Heart left ventricle (tissue), 16 donors: ENCODE measurements at regions not wholly inside any gene's neighbourhood (a gene's known extent, or its start where the extent isn't known, plus 50 kb on each side); places are given as distances from the start of the nearest gene placed in this dataset.

Source experiments
- ATAC-seq, 4 donors: fragments of 200-7000 bp; cut with Tn5 transposase; one replicate each; pipeline ENCODE4 v1.9.1; 2020 to 2022; ENCODE audit warnings: moderate library complexity in 4 of 4, mild to moderate bottlenecking in 3 of 4, moderate number of reproducible peaks in 1 of 4
- DNase-seq, 5 donors: peaks; one replicate each; pipeline ENCODE4 v3.0.0-alpha.2; 2020
- H3K27ac ChIP-seq, 12 donors: fragments of 200-600 bp; sonication (generic) in 4 of 12; one replicate each; pipeline versions ENCODE4 v1.5.0 to v1.8.0; 2016 to 2022; ENCODE audit warnings: mild to moderate bottlenecking in 2 of 12
- H3K27me3 ChIP-seq, 9 donors: fragments of 200-600 bp; sonication (generic) in 2 of 9; one replicate each; pipeline versions ENCODE4 v1.5.1 to v1.8.0; 2016 to 2022; ENCODE audit warnings: mild to moderate bottlenecking in 3 of 9
- H3K36me3 ChIP-seq, 9 donors: fragments of 200-600 bp; sonication (generic) in 2 of 9; one replicate each; pipeline versions ENCODE4 v1.5.0 to v1.8.0; 2018 to 2022; ENCODE audit warnings: mild to moderate bottlenecking in 2 of 9
- H3K4me1 ChIP-seq, 12 donors: fragments of 200-600 bp; sonication (generic) in 4 of 12; one replicate each; pipeline versions ENCODE4 v1.5.0 to v1.8.0; 2016 to 2022; ENCODE audit warnings: mild to moderate bottlenecking in 3 of 12
- H3K4me3 ChIP-seq, 12 donors: fragments of 200-600 bp; sonication (generic) in 4 of 12; one replicate each; pipeline versions ENCODE4 v1.5.0 to v1.8.0; 2017 to 2022; ENCODE audit warnings: mild to moderate bottlenecking in 9 of 12, moderate library complexity in 4 of 12
- H3K9me3 ChIP-seq, 12 donors: fragments of 200-600 bp; sonication (generic) in 4 of 12; one replicate each; pipeline versions ENCODE4 v1.5.0 to v1.8.0; 2016 to 2022; ENCODE audit warnings: mild to moderate bottlenecking in 1 of 12
- CTCF ChIP-seq, 12 donors: fragments of 200-600 bp; sonication (generic) in 4 of 12; IDR thresholded peaks; one replicate each; pipeline versions ENCODE4 v1.5.0 to v1.8.0; 2018 to 2022; ENCODE audit warnings: antibody characterized with exemption in 12 of 12, mild to moderate bottlenecking in 5 of 12
- POLR2A ChIP-seq, 2 donors: fragments of 450-650 bp; IDR thresholded peaks; one replicate each; pipeline ENCODE4 v1.6.1; 2017; ENCODE audit warnings: antibody characterized with exemption in 2 of 2, mild to moderate bottlenecking in 2 of 2, moderate library complexity in 2 of 2
- WGBS, 4 donors: extraction: QIAGEN DNeasy Blood & Tissue Kit in 2 of 4; methylation state at CpG; one replicate each; pipeline versions ENCODE4 v1.1.5 to v1.1.7; 2013 to 2018; 5-methylcytosine and 5-hydroxymethylcytosine counted together
- intact Hi-C, 10 donors: fragments of 100-400 bp; cut with DNase I; formaldehyde crosslinking; loops; one replicate each; pipeline versions ENCODE4 v1.11.1 to v1.14.2; 2022
- donor health status: ischemic (EF 13 %, LVEDD 7.1; RV severe dilation, severe dysfunction).
- donor health status: healthy with polysubstance abuse.
- donor health status: DM: no; HTN: yes; CAD: no.
- donor health status: DM: no; HTN: no; CAD: no.
- donor health status: ischemic (EF 25% LVEDD 6.9; RV normal size, moderate dysfunction).
- donor health status: ischemic (EF 25% LVEDD 5.7; RV mildly dilated, moderate dysfunction).
- donor health status: healthy.
- donor health status: DM: yes; HTN: yes; CAD: no.
- donor health status: ischemic (EF 35%, LVEDD 5.7; RV mildly dilated, moderate dysfunction).
- donor health status: nonischemic (EF 11% LVEDD 7.7; RV severe dilation, severe dysfunction).
- donor health status: DM: yes; HTN: yes; CAD: no.
- donor health status: PGD.
- donor health status: ischemic (EF 29% LVEDD 5.4; RV normal size, mild dysfunction).
- donor health status: nonischemic (EF 23%, LVEDD 6.1; RV moderate dilation, normal function).

- peak in 1 of 4 donors; percentile 61 for ATAC-seq
- TF ChIP-seq POLR2A (IDR thresholded peaks at IDR 0.05) (no peak), CTCF (IDR thresholded peaks at IDR 0.05) (peak in 2 of 12 donors; percentile 7 to 8)
These were observed 50.9 kb upstream of the EZR start for GRCh38 chr6:158869826-158870648.

GRCh38 chr6:158868890-158869825 lies 50.0 kb upstream of the EZR start:
- WGBS, 4 donors = 12 to 32% (median 22%) methylated on average over 21 to 45 of the region's 45 CpGs
- intact Hi-C loops = loop anchor here in 1 of 10 donors (5.0 kb wide), 1 partner anchor 52 kb away; the partner anchor contains the start of gene EZR

More at GRCh38 chr6:158869826-158870648, 50.9 kb upstream of the EZR start:
- H3K36me3 ChIP-seq = no peaks in the 10 kb centered on the region
- peak in 1 of 5 donors; percentile 90 for DNase-seq
- H3K4me1 ChIP-seq = peaks cover 0 to 20% (median 4%) of the 10 kb centered on the region in 12 donors
- peak overlapping the region; percentile 31 to 63 (median 50) for H3K4me3 ChIP-seq
- intact Hi-C loops = loop anchor here in 1 of 10 donors (5.0 kb wide), 1 partner anchor 53 kb away; the partner anchor contains the start of gene EZR
- H3K9me3 ChIP-seq = no peaks in the 10 kb centered on the region
- H3K27me3 ChIP-seq = no peaks in the 10 kb centered on the region
- H3K27ac ChIP-seq = peak overlapping the region in 11 of 12 donors; percentile 61 to 88 (median 72)
- 17 to 35% (median 20%) methylated on average over 30 to 50 of the region's 50 CpGs for WGBS, 4 donors

More at GRCh38 chr6:158868890-158869825, 50.0 kb upstream of the EZR start:
- DNase-seq = peak; percentile 32 to 96 (median 89)
- H3K9me3 ChIP-seq = no peaks in the 10 kb centered on the region
- no peaks in the 10 kb centered on the region for H3K36me3 ChIP-seq
- peak overlapping the region; percentile 31 to 63 (median 50) for H3K4me3 ChIP-seq
- H3K27me3 ChIP-seq = no peaks in the 10 kb centered on the region
- H3K27ac ChIP-seq = peak overlapping the region; percentile 8 to 88 (median 72)
- TF ChIP-seq CTCF (IDR thresholded peaks at IDR 0.05) (no peak), POLR2A (IDR thresholded peaks at IDR 0.05) (peak in 1 of 2 donors; percentile 69)
- peaks cover 0 to 20% (median 4%) of the 10 kb centered on the region in 12 donors for H3K4me1 ChIP-seq
- ATAC-seq = peak; percentile 88 to 97 (median 94)
